Neural progenitor cell (in vitro differentiated cells): ENCODE measurements at regions not wholly inside any gene's neighbourhood (a gene's known extent, or its start where the extent isn't known, plus 50 kb on each side); places are given as distances from the start of the nearest gene placed in this dataset.

Experiments
- DNase-seq: peaks from one replicate; pipeline ENCODE4 v3.0.0-alpha.2; 2016; ENCODE audit warnings: low spot score
- H2AFZ ChIP-seq: fragments of 200-600 bp; sonication (generic); replicated peaks from 2 replicates; pipeline ENCODE4 v1.6.1; 2016; ENCODE audit warnings: antibody characterized with exemption
- H3F3A ChIP-seq: fragments of 200-600 bp; sonication (generic); 2 replicates; pipeline ENCODE4 v1.6.1; 2016; ENCODE audit warnings: antibody characterized with exemption, low read depth
- H3K27ac ChIP-seq: fragments of 200-600 bp; sonication (generic); 2 replicates; pipeline ENCODE4 v1.5.1; 2016; ENCODE audit warnings: mild to moderate bottlenecking
- H3K27me3 ChIP-seq: fragments of 200-600 bp; sonication (generic); 2 replicates; pipeline ENCODE4 v1.6.1; 2016; ENCODE audit warnings: mild to moderate bottlenecking, moderate library complexity
- H3K36me3 ChIP-seq: fragments of 200-600 bp; sonication (generic); 2 replicates; pipeline ENCODE4 v1.5.1; 2016
- H3K4me1 ChIP-seq: fragments of 200-600 bp; sonication (generic); 2 replicates; pipeline ENCODE4 v1.6.1; 2016; ENCODE audit warnings: mixed run types
- H3K4me2 ChIP-seq: fragments of 200-600 bp; sonication (generic); 2 replicates; pipeline ENCODE4 v1.6.1; 2016
- H3K4me3 ChIP-seq: fragments of 200-600 bp; sonication (generic); 2 replicates; pipeline ENCODE4 v1.5.1; 2016
- H3K79me2 ChIP-seq: fragments of 200-600 bp; sonication (generic); 2 replicates; pipeline ENCODE4 v1.6.1; 2016; ENCODE audit warnings: low read depth
- H3K9ac ChIP-seq: fragments of 200-600 bp; sonication (generic); 2 replicates; pipeline ENCODE4 v1.6.1; 2016
- H3K9me3 ChIP-seq: fragments of 200-600 bp; sonication (generic); 2 replicates; pipeline ENCODE4 v1.5.1; 2016; ENCODE audit warnings: low read depth
- H4K20me1 ChIP-seq: fragments of 200-600 bp; sonication (generic); 2 replicates; pipeline ENCODE4 v1.6.1; 2016; ENCODE audit warnings: low read depth
- H3K27ac Mint-ChIP-seq: 3 replicates; pipeline ENCODE4 v1.8.0; 2021; ENCODE audit warnings: mixed read lengths
- H3K27me3 Mint-ChIP-seq: 2 replicates; pipeline ENCODE4 v1.8.0; 2022; ENCODE audit warnings: low read depth, mild to moderate bottlenecking, inconsistent platforms, moderate library complexity, mixed read lengths; ENCODE audit not compliant: insufficient read depth
- H3K36me3 Mint-ChIP-seq: 3 replicates; pipeline ENCODE4 v1.8.0; 2021; ENCODE audit warnings: mixed read lengths
- H3K4me1 Mint-ChIP-seq: 3 replicates; pipeline ENCODE4 v1.8.0; 2021; ENCODE audit warnings: mixed read lengths
- H3K4me3 Mint-ChIP-seq: 3 replicates; pipeline ENCODE4 v1.8.0; 2021; ENCODE audit warnings: mild to moderate bottlenecking, moderate library complexity, mixed read lengths
- H3K9me3 Mint-ChIP-seq: 3 replicates; pipeline ENCODE4 v1.8.0; 2020; ENCODE audit warnings: mixed read lengths
- CTCF ChIP-seq: fragments of 200-600 bp; sonication (generic); IDR thresholded peaks from 2 replicates; pipeline ENCODE4 v1.5.1; 2017; ENCODE audit warnings: antibody characterized with exemption, mild to moderate bottlenecking
- EZH2 ChIP-seq: fragments of 200-600 bp; sonication (generic); IDR thresholded peaks from 2 replicates; pipeline ENCODE4 v1.6.1; 2017; ENCODE audit warnings: antibody characterized with exemption, mild to moderate bottlenecking, moderate library complexity
- EZH2phosphoT487 ChIP-seq: fragments of 200-600 bp; sonication (generic); IDR thresholded peaks from 2 replicates; pipeline ENCODE4 v1.6.1; 2017; ENCODE audit warnings: antibody characterized with exemption

- Histone ChIP-seq H4K20me1 (no peaks in the 10 kb centered on the region), H3K79me2 (no peaks in the 10 kb centered on the region), H3K9ac (no peak overlapping the region), H3K27me3 (no peaks in the 10 kb centered on the region), H3K36me3 (no peaks in the 10 kb centered on the region), H3K4me3 (no peak overlapping the region), H2AFZ (no peak overlapping the region), H3K27ac (no peak overlapping the region), H3K4me2 (no peak overlapping the region), H3K9me3 (no peaks in the 10 kb centered on the region), H3F3A (no peaks in the 10 kb centered on the region), H3K4me1 (no peaks in the 10 kb centered on the region)
- no peak for TF ChIP-seq EZH2phosphoT487
- no peak for TF ChIP-seq CTCF
- TF ChIP-seq EZH2, result no peak
- DNase-seq, result no peak
- no peaks in the 10 kb centered on the region for H3K36me3 Mint-ChIP-seq
- H3K4me3 Mint-ChIP-seq, result no peak overlapping the region
- H3K9me3 Mint-ChIP-seq, result no peaks in the 10 kb centered on the region
- H3K4me1 Mint-ChIP-seq, result no peaks in the 10 kb centered on the region
- peaks cover 2% of the 10 kb centered on the region for H3K27me3 Mint-ChIP-seq
- H3K27ac Mint-ChIP-seq, result no peak overlapping the region
Observed at GRCh38 chrX:96435378-96436035, 249.1 kb upstream of the DIAPH2 start.

GRCh38 chrX:96436105-96436504 is 248.5 kb upstream of the DIAPH2 start:
- no peaks in the 10 kb centered on the region for H3K9me3 ChIP-seq
- no peaks in the 10 kb centered on the region for H3K79me2 ChIP-seq
- H2AFZ ChIP-seq, result no peak overlapping the region
- H3K4me2 ChIP-seq, result no peak overlapping the region
- Mint-ChIP-seq H3K4me1 (no peaks in the 10 kb centered on the region), H3K36me3 (no peaks in the 10 kb centered on the region), H3K27ac (no peak overlapping the region), H3K9me3 (no peaks in the 10 kb centered on the region), H3K27me3 (peaks cover 2% of the 10 kb centered on the region), H3K4me3 (no peak overlapping the region)
- H3K4me3 ChIP-seq, result no peak overlapping the region
- DNase-seq, result no peak
- no peak overlapping the region for H3K9ac ChIP-seq
- H3K4me1 ChIP-seq, result no peaks in the 10 kb centered on the region
- no peaks in the 10 kb centered on the region for H3K27me3 ChIP-seq
- no peak overlapping the region for H3K27ac ChIP-seq
- TF ChIP-seq EZH2 (no peak), CTCF (no peak), EZH2phosphoT487 (no peak)
- no peaks in the 10 kb centered on the region for H3F3A ChIP-seq
- H3K36me3 ChIP-seq, result no peaks in the 10 kb centered on the region
- no peaks in the 10 kb centered on the region for H4K20me1 ChIP-seq

GRCh38 chrX:96438803-96439202 is 245.8 kb upstream of the DIAPH2 start:
- H3K4me3 Mint-ChIP-seq, result no peak overlapping the region
- H3K4me1 ChIP-seq, result no peaks in the 10 kb centered on the region
- H3F3A ChIP-seq, result no peaks in the 10 kb centered on the region
- DNase-seq, result no peak
- TF ChIP-seq EZH2phosphoT487 (no peak), CTCF (no peak), EZH2 (no peak)
- no peaks in the 10 kb centered on the region for H3K27me3 ChIP-seq
- H3K36me3 ChIP-seq, result no peaks in the 10 kb centered on the region
- no peaks in the 10 kb centered on the region for H3K9me3 Mint-ChIP-seq
- no peaks in the 10 kb centered on the region for H3K36me3 Mint-ChIP-seq
- H3K4me3 ChIP-seq, result no peak overlapping the region
- no peaks in the 10 kb centered on the region for H3K4me1 Mint-ChIP-seq
- no peak overlapping the region for H3K27ac ChIP-seq
- no peak overlapping the region for H3K9ac ChIP-seq
- H4K20me1 ChIP-seq, result no peaks in the 10 kb centered on the region
- H3K27me3 Mint-ChIP-seq, result peaks cover 2% of the 10 kb centered on the region
- no peaks in the 10 kb centered on the region for H3K79me2 ChIP-seq
- H2AFZ ChIP-seq, result no peak overlapping the region
- H3K4me2 ChIP-seq, result no peak overlapping the region
- no peaks in the 10 kb centered on the region for H3K9me3 ChIP-seq
- H3K27ac Mint-ChIP-seq, result no peak overlapping the region
